Activated CD4-positive, CD25-positive, alpha-beta regulatory T cell treated with anti-CD3 and anti-CD28 coated beads, Interleukin-2, amount 50 U/mL, for 72 hours (primary cell): ENCODE measurements at regions not wholly inside any gene's neighbourhood (a gene's known extent, or its start where the extent isn't known, plus 50 kb on each side); places are given as distances from the start of the nearest gene placed in this dataset.
"Not testable (repeated sequence)": the region's sequence is repeated elsewhere in the genome, so short reads cannot be mapped to it uniquely, and the experiment has no call there.

Source experiments
- DNase-seq: peaks from one replicate; pipeline ENCODE4 v3.0.0; 2021

DNA sequence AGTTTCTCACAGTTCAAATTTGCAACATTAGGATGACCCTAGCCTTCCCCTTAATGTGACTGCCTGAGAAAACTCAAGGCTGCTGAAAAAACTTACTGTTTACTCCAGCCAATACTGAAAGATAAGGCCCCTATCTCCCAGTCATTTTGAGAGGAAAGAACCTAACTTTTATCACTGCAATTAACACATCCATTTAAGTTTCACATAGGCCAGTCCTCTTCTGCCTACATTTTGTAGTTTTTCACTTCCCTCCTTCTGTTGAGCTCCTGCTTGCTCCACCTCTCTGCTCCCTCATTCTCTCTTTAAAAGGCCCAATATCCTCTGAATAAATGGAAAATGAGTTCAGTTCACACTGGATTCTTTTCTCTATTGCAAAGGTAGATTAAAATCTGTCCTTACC is 1996.2 kb upstream of the FLRT2 start:
- DNase-seq = no peak

DNA sequence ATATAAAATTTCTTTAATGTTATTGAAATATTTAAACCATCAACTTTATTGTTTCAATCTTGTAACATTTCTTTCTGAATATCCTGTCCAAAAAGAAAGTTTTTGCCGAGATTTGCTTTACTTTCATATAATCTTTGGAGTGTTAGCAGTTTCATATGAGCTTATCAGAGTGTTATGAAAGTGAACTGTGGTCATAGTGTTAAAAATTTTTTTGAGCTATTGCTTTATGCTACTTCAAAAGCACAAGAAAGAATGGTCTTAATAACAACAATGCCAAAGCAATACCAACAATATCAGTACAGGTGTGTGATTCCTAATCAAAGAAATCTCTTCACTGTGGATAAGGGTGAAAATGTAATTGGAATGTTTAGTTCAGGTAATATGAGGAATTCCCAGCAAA is 1994.9 kb upstream of the FLRT2 start:
- DNase-seq = no peak

DNA sequence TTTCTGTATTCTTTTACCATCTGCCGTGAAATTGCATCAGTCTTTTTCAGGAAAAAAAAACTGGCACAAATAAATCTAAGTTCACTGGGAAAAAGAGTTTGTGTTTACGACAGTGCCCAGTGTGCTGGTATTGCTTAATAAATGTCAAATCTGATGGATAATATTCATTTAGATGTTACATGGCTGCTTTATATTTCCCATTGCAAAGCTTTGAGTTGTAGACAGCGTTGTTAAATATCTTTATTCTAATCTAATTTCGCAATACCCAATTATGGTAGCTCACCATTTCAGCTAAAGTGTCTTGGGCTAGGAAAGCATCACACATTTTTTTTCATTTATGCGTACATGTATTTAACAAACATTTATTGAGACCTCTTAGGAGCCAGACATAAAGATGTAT is 1994.5 kb upstream of the FLRT2 start:
- no peak for DNase-seq

DNA sequence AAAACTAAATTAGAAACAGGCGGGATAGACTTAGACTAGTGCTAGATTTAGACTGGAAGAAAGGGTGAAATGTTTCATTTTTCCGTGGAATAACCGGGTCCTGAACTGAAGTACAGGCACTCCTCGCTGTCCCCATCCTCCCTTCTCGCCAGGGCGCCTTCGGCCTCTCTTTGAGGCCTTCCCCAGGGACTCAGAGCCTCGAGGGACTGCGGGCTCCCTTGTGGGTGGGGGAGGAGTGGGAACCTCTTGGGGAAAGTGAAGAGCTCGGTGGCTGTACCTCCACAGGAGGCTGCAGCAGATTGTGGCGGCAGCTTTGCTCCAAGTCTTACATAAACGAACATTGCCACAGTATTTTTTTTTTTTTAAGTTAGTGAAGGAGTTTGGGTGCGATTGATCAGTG is 1988.8 kb upstream of the FLRT2 start:
- DNase-seq = no peak

DNA sequence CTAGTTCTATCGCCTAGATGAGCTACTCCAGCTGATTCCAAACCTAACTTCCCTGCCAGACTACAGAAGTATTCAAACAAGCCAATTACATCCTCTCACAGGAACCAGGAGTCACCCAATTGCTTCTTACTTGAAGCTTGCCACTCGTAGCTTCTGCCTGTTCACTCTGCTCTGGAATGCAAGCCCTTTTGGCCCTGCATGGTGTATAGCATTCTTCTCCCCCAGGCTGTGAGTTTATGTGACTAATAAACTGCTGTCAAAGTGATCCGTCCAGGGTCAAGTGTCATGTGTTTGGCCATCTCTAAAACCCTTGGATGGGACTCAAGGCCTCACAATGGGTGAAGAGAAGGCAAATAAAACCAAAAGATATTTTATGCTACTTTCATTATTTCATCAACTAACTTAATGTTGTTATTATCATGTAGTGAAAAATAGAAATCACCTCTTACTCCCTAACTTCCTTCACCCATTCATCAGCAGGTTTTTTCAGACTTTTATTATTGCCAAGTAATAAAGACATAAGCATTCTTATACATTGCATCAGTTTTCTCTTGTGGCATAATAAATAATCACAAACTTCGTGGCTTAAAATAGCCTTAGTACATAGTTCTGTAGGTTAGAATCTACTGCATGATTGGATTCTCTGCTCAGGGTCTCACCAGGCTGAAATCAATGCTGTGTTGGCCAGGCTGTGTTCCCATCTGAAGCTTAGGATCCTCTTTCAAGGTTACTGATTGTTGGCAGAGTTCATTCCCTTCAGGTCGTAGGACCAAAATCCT is 1981.7 kb upstream of the FLRT2 start:
- no peak for DNase-seq

DNA sequence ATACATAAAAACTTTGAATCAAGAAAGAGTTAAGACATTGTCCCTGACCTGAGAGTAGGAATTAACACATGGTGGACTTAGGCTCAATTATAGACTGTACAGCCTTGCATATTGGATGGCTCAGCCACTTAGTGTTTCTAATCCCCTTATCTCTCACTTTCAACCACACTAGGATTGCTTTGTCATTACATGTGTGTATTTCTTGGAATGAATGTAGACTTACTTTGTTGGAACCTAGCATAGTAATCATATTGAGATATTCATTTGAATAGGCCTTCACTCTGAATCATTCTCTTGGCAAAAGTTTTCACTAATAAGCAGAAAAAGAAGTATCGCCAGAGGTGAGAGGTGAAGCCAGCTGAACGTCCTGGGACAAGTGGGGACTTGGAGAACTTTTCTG is 1973.9 kb upstream of the FLRT2 start:
- DNase-seq = no peak

DNA sequence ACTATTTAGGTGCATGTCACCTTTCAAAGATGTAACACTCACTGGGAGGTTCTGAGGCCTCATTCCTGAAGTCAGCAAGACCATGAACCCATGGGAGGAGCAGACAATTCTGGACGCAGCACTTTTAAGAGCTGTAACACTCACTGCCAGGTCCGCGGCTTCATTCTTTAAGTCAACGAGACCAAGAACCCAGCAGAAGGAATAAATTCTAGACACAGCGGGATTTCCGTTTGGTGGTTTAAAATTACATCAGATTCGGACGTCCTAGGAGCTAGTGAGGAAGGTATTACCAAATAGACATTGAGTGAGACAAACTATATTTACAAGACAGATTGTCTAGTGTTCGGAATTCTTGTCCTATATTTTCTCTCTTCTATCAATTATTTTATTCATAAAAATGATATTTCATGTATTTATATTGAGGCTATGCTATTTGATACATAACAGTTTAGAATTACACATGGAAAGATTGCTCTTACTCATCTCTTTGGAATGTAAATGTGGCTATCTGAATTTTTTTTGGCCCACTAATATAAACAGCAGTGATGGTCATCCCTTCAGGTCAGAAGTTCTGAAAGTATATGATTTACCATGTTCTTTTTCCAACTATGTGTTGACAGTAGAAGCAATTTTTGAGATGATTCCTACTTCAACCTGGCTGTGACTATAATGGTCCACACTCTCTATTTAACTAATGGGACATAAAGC is 1973.0 kb upstream of the FLRT2 start:
- DNase-seq = no peak

DNA sequence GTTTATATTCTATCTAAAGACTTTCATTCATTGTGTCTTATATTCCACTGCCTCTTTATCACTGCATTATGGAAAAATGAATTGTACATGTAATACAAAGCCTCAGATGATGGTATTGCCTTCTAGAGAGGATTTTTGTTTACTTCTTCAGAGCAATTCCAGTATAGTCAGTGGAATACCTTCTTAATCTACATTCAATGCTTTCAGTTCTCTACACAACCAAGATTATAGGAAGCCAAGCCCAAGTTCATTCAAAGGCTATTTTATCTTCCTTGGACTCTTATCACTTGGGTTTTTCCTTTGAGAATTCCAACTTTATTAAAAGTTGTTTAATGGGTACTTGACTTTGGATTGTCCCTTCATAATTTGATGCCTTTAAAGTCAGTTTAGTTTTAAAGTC is 1971.0 kb upstream of the FLRT2 start:
- no peak for DNase-seq

DNA sequence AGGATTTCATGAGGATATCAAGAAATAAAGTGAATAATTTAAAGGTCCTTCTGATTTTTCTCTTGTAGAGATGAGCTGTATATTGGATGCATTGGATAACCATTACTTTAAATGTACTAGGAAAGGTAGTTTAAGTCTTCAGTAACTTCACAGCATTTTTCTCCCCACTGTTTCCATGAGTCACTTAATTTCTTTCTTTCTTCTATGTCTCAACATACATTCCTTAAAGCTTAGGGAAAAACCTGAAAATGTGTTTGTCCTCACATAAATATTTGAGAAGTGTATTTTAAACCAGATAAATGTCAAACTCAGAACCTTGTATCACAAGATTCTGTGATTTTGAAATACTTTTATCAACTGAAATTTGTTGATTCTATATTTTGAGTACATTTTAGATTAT is 1970.2 kb upstream of the FLRT2 start:
- DNase-seq = no peak

DNA sequence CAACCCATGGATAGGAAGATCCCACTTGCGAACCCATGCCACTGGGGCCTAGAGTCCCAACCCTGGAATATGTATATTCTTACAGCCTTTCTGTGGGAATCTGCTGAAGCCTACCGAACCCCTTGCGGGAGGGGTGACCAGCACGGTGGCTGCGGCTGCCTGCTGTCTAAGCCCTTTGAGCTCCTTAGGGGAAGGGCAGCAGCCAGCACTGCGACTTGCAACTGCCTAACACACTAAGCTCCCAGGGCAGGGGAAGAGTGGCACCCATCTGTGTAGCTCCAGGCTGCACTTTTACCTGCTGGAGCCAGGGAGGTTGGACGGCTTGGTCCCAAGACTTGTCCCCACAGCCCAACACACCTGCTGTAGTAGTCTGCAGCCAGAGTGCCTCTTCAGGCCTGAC is 1968.7 kb upstream of the FLRT2 start:
- DNase-seq = no peak

DNA sequence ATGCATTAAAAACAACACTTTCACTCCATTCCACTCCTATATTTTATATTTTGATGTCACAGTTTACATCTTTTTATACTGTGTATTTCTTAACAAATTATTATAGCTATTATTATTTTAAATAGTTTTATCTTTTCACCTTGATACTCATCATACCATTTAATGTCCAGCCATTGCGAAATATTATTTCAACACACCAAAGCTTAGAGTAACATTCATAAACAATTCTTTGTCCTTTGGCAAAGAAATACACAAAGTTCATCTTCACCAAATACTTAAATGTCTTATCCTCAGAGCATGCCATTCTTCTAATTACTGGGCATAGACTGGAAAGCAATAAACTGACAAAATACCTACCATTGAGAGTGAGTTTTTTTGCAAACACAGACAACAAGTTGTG is 1963.4 kb upstream of the FLRT2 start:
- DNase-seq = no peak

DNA sequence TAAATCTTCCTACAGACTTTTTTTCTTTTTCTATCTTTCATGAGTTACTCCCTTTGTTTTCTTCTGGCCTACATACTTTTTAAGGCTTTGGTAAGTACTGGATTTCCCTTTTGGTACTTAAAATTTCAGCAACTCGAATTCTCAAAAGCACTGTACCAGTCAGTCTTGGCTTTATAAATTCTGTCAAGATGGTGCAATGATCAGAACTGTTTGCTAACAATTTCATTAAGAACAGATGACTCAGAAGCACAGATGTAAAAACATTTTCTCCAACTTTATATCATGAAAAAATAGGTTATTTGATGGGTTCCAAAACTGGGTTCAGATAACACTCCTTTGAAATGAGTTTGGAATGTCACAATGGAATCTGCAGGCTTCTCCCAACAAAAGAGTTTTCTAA is 1961.8 kb upstream of the FLRT2 start:
- no peak for DNase-seq

DNA sequence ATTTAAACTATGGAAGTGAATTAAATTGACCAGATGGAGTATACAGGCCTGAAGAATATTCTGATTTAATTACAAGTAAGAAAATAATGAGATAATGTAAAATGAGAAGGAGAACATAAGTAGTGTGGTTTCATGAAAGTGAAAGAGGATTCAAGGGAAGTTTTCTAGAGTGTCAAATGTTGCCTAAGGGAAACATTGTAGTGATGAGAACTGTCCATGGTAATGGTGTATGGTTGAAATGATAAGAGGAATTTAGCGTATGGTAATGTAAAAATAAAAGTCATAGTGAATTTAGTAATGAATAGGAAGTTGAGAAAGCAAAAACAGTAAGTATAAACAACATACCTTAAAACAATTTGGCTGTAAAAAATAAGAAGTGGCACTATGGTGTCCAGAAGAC is 1954.6 kb upstream of the FLRT2 start:
- DNase-seq = no peak

DNA sequence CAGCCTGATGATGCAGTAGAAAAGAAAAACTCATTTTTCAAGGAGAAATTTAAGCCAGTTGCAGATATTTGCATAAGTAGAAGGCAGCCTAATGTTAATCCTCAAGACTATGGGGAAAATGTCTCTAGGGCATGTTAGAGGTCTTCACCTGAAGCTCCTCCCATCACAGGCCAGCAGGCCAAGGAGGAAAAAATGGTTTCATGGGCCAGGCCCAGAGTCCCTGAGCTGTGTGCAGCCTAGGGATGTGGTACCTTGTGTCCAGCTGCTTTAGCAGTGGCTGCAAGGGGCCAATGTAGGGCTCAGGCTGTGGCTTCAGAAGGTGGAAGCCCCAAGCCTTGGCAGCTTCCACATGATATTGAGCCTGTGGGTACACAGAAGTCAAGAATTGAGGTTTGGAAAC is 1946.7 kb upstream of the FLRT2 start:
- DNase-seq = no peak

DNA sequence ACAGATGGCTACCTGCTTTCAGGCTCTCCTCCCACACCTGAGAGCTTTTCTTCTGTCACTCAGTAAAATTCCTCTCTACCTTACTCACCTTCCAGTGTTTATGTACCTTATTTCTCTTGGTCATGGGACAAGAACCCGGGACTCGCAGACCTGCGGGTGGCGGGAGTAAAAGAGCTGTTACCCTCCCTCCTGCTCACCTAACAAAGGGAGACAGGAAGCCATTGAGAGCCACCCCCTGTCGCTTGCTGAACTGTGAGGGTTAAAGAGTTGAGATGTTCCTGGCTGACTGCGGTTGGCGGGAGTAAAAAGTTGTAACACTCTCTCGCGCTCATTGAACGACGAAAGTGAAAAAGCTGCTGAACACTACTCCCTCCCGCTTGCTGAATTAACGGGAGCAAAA is 1935.1 kb upstream of the FLRT2 start:
- no peak for DNase-seq

DNA sequence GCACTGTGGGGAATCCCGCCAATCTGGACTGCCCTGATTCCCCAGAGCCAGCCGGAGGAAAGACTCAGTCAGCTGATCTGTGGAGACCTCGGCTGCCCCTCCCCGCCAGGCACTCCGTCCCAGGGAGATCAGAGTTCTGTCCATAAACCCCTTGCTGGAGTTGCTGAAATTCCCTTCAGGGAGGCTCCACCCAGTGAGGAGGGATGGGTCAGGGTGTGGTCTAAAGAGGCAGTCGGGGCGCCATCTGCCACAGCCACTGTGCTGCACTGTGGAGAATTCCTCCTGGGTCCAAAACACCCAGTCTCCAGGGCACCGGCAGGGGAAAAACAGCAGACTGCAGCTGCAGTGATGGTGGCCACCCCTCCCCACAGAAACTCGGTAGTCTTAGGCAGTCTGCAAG is 1922.3 kb upstream of the FLRT2 start:
- DNase-seq = no peak

DNA sequence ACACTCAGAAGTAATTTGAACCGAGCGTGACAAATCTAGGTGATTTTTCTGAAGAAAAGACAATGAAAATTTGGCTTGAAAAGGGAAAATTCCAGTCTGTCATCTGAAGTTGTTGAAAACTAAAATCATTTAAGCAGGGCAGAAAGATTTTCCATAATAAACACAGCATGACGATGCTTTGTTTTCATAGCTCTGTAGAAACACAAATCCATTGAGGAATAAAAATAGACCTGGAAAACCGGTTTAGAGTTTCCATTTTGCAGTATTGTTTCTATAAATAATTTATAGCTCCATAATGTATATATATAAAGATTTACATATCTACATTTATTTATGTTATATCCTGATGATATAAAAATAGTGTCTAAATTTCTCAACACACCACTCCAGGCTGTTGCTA is 1918.5 kb upstream of the FLRT2 start:
- DNase-seq = no peak

DNA sequence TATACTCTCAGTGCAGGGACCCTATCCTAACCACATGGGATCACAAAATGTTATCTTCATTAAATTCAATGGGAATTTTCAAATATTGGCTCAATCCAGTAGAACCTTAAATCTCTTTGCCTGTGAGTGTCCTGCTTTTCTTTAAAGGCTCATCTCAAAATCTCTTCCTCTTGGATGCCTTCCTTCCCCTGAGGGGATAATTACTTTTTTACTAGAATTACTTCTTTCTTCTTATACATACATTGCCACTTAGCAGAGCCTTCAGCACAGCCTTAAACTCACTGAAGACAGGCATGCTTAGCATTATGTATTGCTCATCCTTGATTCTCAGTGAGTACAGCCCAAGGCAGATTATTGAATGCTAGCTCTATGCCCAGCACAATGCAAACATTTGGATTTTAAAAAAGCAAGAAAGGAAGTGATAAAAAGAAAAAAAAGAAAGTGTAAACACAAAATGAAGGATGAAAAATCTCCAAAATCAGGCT is 1918.0 kb upstream of the FLRT2 start:
- DNase-seq = no peak

DNA sequence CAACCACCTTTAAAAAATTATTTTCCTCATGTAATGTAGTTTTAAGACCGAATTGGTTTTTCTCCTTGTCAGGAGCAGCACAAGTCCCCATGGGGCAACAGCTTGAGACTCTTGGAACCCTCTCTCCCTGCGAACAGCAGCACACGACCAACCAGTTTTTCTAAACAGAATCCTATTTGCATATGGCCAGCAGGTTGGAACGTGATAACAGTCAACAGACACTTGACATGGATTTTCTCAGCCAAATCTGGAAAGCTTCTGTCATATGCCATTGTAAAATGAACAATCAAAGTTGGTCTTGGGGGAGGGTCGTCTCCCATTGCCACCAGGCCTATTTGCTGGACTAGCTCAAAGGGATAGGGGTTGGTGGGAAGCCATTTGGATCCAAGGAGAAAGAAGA is 1915.0 kb upstream of the FLRT2 start:
- no peak for DNase-seq

DNA sequence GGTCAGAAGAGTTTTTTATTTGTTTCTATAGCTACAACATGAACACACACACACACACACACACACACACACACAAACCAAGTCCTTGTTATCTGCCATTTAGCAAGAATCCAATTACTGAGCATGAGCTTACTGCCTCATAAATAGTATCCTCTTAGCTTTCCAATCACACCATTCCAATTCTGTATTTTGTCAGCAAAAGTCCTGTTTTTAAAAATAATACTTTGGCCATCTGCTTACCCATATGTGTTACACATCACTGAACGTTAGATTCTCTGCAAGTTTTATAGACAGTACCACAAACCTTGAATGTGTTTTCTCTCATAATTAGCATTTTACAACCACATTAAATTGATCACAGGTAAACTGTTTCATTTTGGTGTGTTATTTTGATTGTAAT is 1905.4 kb upstream of the FLRT2 start:
- DNase-seq = no peak

DNA sequence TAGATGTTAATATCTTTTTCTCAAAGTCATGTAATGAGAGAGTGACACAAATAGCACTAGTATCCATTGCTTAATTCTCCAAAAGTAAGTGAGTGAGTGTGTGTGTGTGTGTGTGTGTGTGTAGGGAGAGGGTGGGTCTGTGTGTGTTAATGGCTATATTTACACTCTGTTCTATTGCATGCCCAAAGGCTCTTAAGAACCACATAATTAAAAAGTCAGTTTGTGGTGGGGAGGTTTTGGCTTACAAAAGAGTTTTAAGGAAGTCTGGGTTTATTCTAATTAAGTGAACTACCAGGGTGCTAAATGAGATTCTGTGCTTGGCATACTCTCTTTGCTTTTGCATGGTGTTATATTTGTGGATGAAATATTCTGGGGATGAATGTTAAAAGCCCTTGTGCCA is 1897.6 kb upstream of the FLRT2 start:
- no peak for DNase-seq

DNA sequence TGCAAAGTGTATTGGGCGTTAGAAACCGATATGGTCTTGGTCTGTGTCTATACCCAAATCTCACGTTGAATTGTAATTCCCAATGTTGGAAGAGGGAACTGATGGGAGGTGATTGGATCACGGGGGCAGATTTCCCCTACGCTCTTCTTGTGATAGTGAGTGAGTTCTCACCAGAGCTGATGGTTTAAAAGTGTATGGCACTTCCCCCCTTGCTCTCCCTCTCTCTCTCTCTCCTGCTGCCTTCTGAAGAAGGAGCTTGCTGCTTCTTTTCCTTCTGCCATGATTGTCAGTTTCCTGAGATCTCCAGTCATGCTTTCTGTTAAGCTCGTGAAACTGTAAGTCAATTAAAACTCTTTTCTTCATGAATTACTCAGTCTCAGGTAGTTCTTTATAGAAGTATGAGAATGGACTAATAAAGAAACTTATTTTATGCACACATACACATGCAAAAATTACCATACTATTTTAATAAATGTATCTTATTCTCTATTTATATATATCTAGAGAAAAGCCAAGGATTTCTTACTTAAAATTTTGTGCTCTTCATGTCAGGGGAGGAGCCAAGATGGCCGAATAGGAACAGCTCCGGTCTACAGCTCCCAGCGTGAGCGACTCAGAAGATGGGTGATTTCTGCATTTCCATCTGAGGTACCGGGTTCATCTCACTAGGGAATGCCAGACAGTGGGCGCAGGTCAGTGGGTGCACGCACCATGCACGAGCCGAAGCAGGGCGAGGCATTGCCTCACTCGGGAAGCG is 1891.0 kb upstream of the FLRT2 start:
- DNase-seq = no peak

DNA sequence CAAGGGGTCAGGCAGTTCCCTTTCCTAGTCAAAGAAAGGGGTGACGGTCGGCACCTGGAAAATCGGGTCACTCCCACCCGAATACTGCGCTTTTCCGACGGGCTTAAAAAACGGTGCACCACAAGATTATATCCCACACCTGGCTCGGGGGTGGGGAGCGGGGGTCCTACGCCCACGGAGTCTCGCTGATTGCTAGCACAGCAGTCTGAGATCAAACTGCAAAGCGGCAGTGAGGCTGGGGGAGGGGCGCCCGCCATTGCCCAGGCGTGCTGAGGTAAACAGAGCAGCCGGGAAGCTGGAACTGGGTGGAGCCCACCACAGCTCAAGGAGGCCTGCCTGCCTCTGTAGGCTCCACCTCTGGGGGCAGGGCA is 1890.5 kb upstream of the FLRT2 start:
- DNase-seq = not testable (repeated sequence)

DNA sequence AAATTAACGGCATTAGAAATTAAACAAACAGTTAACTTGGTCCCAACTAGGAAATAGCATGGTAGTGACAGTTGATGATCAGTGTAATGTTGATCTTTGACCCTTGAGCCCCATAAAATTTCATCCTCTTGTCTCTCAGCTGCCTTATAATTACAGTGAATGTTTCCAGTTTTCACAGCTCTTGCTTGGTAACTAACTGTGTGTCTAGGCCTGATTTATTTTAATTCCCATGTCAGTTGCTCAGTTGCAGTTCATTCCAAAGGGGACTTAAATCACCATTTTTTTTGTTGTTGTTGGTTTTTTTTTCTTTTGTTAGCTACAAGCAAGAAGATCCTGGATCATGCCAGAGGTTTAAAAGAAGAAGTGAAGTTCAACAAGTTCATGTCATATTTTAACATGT is 1883.7 kb upstream of the FLRT2 start:
- no peak for DNase-seq
